NCI-H187 treated with DMSO at 0.1 percent for 48 hours (cell line): ENCODE measurements at regions not wholly inside any gene's neighbourhood (a gene's known extent, or its start where the extent isn't known, plus 50 kb on each side); places are given as distances from the start of the nearest gene placed in this dataset.

ENCODE experiments used
- DNase-seq: peaks from one replicate; lab custom pipeline; 2025; lab: John Stamatoyannopoulos, UW

DNA sequence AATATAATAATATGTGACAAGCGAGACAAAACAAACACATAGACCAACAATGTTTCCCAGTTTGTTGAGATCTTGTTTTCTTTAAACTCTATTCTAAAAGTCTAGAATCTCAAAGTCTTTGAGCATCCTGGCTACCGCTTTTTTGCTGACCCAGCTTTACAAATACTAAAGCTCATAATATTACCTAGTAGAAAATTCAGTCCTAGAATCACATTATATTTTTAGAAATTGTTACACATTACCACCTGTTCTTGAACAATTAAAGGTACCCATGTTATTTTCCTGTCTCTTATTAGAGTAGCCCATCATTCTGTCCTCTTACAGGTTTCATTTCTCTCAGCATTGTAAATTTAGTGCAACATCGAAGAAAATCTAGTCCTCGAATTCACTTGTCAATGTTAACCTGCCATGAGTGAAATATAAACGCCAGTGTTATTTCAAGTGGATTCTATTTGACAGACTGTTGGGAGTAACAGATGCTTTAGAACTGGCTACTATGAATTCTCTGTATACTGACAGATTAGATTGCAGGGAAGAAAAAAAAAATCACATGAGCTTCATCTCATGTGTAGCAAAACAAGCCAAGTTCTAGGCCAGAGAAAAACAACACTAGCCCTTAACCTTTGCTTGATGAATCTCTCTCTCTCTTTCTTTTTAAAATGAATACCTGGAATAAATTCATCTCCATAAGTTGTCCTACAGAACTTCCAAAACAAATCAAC, 851.2 kb upstream of the ADAMTS5 start:
- DNase-seq: no peak

DNA sequence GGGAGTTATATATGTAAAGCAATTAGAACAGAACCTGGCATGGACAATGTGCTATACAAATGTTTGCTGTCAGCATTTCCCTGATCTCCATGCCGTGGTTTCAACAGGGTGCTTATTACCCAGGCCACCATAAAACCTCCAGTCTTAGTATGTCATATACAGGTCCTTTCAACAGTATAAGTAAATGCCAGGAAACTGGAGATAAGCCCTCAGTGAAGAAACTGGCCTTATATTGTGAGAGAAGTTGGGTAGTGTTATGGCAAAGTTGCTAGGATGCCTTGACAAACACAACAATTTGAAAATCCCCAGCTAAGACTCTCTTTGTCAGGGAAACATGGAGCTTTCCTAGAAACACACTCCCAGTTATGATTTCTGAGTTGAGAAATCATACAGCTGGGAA, 850.2 kb upstream of the ADAMTS5 start:
- no peak for DNase-seq

DNA sequence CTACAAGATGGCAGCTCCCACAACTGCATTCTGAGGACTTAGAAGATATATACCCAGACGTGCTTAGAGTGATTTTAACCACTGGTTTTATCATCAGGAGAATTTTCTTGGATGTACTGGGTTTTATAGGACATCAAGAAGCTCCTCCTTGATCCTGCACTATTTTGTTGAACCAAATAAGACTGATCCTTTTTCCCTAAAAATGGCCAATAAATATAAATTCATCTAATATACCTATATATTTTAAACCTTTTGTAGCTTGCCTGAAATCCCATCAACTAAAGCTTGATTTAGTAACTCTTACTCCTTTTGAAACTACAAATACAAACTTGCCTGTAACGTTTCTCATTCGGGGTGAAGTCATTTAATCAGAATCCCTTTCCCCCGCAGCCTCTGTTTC, 849.4 kb upstream of the ADAMTS5 start:
- DNase-seq: no peak

DNA sequence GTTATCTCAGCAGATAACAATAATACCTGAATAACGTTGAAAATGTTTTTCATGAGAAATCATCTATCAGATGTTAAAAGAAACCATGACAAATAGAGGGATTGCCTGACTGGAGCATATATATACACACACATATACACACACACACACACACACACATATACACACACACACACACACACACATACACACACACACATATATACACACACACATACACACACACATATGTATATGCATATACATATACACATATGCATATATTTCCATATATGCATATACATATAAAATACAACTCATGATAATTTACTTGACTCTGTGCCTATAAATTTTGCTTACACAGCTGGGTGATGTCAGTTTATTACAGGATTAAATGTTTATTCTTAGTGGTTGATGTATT, 847.3 kb upstream of the ADAMTS5 start:
- no peak for DNase-seq

DNA sequence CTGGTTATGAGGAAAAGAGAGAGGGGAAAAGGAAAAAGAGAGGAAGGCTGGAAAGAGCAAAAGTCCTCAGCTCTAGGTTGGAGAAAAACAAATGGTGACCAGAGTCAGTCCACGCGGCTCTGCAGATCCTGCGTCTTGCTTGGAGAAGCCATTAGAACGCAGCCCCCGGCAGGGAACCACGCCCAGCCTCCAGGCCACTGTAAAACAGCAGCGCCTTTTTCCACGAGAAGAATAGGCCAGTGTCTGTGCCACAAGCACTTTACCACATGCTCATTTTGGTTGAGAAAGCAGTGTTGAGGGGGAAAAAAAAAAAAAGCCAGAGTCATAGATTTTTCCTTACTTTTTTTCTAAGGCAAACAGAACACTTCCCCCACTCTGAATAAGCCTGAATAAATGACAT, 846.9 kb upstream of the ADAMTS5 start:
- DNase-seq: no peak

DNA sequence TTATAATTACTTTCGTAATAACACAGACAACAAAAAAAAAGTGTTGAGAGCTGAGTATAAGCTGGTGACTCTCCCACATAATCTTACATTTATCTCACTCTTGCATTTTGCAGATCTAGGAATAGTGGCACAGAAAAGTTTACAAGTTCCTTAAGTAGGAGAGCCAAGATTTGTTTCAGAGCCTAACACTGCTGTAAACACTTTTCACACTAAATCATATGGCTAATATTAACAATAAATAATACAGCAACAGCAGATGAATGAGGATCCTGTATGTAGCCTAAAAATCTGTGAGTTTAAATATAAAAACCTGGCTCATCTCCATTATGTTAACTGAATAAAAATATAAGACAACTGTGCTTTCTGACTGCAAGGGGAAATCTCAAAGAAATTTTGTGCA, 846.5 kb upstream of the ADAMTS5 start:
- DNase-seq: no peak

DNA sequence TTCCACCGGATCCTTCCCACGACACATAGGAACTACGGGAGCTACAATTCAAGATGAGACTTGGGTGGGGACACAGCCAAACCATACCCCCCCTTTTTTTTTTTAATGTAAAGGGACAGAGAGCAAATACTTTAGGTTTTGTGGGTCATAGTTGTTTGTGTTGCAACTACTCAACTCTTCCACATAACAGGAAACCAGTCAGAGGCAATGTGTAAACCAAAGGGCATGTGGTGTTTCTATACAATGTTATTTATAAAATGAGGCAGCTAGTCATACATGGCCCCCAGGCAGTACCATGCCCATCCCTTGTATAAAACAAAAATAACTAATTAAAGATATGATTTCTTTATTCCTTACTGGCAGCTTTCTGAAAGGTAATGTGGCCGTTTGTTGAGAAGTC, 845.4 kb upstream of the ADAMTS5 start:
- DNase-seq: no peak

DNA sequence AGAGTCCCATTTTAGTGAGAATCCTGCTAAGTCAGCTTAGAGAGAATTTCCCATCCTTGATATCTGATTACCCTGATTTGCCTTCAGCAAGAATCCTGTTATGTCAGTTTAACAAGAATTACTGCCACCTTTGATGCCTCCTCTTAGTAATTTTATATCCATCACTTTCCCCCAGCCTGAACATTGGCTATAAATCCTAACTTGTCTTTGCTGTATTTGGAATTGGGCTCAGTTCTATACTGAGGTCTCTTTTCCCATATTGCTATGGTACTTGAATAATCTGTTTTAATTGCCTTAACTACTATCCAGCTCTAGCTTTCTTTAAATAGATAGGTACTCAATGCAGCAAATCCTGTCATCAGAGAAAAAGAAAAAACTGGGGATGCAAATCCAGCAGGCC, 842.0 kb upstream of the ADAMTS5 start:
- no peak for DNase-seq

DNA sequence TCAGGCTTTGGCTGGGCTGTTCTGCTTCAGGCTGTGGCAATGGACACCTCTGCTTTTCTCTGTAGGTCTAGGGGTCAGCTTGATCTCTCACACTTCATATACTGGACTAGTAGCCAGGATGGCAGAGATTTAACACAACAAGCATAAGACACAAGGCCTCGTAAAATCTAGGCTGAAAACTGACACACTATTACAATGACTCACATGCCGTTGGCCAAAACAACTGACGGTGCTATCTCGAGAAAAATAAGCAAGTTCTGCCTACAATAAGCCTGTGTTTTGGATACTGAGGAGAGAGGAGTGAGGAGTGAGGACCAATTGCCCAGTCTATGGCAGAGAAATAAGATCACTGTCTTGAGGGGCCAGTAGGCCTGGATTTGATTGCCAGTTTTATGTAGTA, 840.7 kb upstream of the ADAMTS5 start:
- DNase-seq: no peak

DNA sequence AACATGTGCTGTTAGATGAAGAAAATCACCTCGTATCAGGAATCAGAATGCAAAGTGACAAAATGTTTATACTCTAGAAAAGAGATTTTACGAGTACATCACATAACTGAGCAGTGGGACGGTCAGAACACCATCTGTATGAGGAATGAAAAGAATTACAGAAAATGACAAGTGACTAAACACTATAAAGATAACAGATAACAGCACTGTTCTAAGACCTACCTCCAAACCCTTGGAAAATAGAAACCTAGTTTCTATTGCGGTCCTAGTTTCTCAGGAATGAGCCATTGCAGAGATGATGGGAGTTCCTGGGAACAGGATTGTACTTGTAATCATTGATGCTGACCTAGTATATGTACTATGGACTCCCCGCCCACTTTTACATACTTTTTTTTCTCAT, 839.4 kb upstream of the ADAMTS5 start:
- no peak for DNase-seq

DNA sequence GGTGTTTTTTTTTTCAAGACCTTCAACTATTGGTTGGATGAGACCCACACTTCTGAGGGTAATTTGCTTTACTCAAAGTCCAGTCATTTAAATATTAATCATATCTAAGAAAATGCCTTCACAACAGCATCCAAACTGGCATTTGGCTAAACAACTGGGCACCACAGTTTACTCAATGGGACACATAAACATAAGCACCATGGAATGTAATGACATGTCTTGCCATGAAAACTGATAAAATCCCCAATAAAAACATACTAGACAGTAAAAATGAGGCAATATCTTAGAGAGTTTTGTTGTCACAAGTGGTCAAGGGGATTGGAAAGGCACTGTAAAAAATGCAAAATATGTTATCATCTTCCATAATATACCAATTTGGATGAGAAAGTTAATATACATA, 838.8 kb upstream of the ADAMTS5 start:
- no peak for DNase-seq

DNA sequence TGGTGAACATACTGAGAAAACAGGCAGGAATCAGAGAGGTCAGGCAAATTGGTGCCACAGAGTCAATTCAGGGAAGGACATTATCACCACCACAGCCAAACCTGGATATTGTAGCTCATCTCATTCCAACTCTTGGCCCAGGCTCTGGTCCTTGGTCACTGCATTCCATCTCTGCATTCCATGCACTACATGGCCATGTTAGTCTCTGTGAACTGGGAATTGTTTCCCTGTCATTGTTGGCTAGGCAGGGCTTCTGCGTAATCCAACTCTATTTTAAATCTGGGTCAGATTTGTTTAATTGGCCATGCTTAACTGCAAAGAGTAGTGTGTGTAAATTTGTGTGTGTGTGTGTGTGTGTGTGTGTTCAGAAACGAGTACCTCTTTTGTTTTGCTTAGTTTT, 837.6 kb upstream of the ADAMTS5 start:
- DNase-seq: no peak

DNA sequence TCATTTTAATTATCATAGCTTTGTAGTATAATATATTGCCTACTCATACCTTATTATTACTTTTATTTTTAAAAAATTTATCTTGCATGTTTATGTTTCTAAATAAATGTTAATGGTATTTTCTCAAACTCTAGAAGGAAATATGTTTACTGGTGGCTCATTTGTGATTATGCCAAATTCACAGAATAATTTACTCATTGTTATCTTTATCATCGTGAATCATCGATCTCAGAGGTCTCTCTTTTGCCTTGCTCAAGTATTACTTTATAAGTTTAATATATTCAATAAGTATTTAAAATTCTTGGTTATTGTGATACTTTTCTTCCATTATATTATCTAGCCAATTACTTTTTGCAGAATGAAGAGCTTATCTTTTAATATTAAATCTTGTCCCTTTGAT, 836.7 kb upstream of the ADAMTS5 start:
- no peak for DNase-seq

DNA sequence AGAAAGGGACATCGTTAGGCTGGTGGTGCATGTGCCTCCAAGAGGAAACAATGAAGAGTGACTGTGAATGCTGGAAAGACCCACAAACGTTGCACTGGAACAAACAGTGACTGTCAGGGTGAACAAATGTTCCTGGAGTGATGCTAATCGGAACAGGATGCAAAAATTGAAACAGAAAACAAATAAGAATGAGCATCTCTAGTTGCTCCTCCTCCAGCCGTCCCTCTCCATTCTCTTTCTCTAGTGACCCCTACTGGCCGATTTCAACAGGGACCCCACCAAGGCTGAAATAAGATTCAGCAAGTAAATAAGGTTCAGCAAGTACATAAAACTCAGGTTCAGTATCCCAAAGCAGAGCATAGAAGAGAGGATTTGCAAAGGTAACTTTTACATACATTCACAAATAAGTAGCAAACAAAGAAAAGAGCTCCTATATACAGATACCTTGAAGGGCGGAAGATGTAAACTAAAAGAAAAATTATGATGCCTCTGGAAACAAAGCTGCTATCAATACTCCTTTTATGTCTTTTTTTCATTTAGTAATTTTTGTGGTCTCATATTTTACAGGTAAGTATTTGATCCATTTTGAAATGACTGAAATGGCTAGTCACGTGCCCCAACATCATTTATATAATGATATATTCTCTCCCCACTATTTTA, 836.1 kb upstream of the ADAMTS5 start:
- DNase-seq: no peak

DNA sequence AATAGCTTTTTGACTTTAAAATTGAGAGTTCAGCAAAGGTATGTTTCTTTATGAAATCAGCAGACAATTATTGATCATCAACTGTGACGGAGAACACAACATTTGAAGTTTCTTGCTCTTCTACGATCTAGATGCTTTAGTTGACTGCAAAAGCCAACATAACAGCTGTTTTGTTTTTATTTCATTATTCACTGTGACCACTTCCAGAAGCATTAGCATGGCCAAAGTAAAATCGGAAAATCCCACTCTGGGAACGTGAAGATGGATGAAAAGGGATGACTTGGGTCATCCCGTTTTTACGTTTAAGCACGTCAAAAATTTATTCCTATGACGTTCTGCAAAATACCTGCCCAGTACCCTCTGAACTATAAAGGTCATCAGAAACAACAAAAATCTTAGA, 833.0 kb upstream of the ADAMTS5 start:
- DNase-seq: no peak

DNA sequence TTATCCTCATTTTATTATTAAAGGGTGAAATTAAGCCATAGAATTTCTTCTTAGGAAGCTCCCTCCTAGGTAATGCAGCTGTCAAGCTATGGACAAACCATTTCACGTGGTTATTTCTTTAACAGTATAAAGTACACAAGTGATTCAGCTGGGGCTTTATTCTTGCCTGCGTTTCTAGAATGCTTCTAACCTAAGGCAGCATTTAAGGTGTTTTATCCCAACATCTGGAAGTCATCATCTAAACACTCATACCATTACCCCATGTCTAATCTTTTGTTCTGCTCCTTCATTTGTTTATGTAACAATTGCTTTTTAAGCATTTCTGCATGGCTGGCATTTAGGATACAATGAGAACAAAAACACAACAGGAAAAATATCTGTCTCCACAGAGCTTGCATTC, 829.2 kb upstream of the ADAMTS5 start:
- no peak for DNase-seq

DNA sequence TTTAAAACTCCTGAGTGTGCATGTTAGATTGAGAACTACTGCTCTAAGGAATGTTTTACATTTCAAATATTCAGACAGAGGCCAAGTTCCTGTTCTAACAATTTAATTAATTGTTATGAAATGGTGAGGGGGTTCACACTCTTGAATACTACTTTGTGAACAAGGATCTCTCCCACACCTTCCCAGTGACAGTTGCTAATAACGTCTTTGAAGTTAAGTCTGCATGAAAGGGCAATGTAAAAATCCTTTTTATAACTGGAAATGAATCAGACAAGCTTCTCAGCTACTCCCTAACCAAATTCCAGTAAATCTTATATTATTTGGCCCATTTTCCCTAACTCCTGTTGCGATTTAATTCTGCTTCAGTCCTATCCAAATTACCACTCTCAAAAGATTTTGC, 828.5 kb upstream of the ADAMTS5 start:
- no peak for DNase-seq

DNA sequence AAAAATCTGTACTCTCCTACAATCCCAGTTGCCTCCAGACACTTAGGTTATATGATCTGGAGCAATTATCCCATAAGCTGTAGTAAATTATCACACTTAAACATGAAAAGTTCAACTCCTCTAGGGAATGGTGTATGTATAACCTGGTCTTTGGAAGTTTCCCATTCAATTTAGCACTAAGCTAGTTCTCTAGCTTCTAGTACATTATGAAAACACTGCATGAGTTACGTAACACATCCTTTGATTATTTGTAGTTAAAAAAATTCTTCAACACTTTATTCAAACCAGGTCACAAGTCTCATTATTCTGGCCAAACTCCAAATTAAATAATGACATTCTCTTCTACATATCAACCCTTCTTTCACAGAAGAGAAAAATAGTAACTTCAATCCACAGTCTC, 827.0 kb upstream of the ADAMTS5 start:
- no peak for DNase-seq

DNA sequence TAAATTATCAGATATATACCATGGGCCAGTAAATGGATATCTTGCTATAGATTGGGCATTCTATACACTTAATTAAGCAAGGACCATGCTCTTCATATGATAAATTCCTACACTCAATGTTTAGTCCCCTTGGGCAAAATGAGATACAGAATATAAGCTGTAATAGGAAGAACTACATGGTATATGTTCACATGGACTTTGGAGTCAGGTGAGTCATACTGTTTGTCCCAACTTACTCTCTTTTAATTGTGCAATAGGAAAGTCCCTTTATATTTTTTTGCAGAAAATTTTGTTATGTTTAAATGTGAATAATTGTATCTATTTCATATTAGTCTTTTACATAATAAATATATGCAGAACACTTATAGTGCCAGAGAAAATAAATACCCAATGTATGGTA, 820.2 kb upstream of the ADAMTS5 start:
- no peak for DNase-seq

DNA sequence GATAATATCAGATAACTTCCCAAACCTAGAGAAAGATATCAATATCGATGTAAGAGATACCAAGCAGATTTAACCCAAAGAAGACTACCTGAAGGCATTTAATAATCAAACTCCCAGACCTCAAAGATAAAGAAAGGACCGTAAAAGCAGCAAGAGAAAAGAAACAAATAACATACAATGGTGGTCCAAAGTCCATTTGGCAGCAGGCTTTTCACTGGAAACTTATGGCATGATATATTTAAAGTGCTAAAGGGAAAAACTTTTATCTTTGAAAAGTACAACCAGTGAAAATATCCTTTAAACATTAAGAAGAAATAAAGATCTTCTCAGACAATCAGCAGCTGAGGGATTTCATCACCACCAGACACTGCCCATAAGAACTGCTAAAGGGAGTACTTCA, 812.7 kb upstream of the ADAMTS5 start:
- no peak for DNase-seq

DNA sequence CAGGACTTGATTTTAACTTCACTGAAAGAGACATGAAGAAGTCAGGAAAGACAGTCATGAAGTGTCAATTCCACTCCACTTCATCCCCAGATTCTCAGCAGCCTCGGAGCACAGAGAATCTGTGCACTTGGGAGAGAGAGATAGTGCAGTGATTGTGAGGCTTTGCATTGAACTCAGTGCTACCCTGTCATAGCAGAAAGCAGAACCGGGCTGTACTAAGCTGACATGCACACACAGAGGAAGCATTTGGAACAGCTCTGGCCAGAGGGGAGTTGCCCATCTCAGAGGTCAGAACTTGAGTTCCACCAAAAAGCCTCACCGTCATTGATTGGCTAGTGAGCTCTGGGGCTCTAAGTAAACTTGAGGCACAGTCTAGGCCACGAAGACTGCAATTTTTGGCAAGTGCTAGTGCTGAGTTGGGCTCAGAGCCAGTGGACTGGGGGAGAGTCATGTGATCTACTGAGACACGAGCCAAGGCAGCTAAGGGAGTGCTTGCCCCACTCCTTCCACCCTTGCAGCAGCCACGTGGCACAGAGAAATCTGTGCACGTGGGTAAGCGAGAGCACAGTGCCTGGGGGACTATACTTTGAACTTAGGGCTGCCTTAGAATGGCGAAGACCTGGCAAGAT, 810.2 kb upstream of the ADAMTS5 start:
- DNase-seq: no peak

DNA sequence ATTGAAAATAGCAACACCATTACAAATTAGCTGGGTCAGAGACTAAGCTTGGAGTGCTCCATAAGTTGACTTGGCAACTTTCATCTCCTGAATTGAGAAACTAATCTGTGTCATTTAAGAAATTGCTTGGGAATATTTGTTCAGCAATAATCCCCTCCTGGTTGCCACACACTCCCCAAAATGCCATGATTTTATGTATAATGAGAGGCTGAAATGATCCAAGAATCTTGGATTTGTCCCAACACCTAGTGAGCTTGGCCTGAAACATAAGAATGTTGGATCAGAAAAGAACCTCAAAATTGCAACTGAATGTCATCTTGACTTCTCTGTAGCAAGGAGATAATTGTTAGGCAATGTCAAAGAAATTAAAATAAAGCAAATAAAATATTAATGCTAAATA, 805.9 kb upstream of the ADAMTS5 start:
- DNase-seq: no peak

DNA sequence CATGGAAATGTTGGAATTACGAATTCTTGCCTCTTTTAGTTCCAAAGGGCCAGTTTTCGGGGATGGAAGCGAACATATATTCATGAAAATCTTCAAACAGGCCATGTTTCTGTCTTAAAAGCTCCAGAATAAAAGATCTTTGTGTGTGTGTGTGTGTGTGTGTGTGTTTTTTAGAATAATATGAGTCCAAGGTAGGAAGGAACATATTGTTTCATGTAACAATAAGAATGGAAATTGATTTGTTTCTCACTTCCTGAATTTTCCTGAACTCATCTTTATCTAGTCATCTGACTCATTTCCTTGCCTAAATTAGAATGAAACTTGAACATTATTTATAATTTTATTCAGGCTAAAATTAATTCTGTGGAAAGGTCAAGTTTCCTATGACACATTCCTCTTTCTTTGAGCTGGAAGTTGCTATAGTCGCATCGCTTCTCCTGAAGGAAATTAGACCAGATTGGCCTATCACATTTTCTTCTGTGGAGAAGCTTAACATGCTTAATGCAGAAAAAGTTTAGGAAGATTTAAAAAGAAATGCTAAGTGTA, 805.1 kb upstream of the ADAMTS5 start:
- no peak for DNase-seq
